Glutamatergic neuron (in vitro differentiated cells): ENCODE measurements at regions not wholly inside any gene's neighbourhood (a gene's known extent, or its start where the extent isn't known, plus 50 kb on each side); places are given as distances from the start of the nearest gene placed in this dataset.

Experiments
- DNase-seq: peaks from one replicate; pipeline ENCODE4 v3.0.0; 2022
- H3K27ac Mint-ChIP-seq: one replicate; pipeline ENCODE4 v1.8.0; 2020; ENCODE audit warnings: mild to moderate bottlenecking, mixed read lengths, inconsistent platforms; ENCODE audit not compliant: unreplicated experiment
- H3K27me3 Mint-ChIP-seq: one replicate; pipeline ENCODE4 v1.8.0; 2020; ENCODE audit warnings: mild to moderate bottlenecking, moderate library complexity, mixed read lengths, inconsistent platforms; ENCODE audit not compliant: unreplicated experiment
- H3K36me3 Mint-ChIP-seq: one replicate; pipeline ENCODE4 v1.8.0; 2020; ENCODE audit warnings: mild to moderate bottlenecking, mixed read lengths, inconsistent platforms; ENCODE audit not compliant: unreplicated experiment
- H3K4me1 Mint-ChIP-seq: one replicate; pipeline ENCODE4 v1.8.0; 2020; ENCODE audit warnings: mild to moderate bottlenecking, low read depth, mixed read lengths, inconsistent platforms; ENCODE audit not compliant: unreplicated experiment
- H3K4me3 Mint-ChIP-seq: one replicate; pipeline ENCODE4 v1.8.0; 2020; ENCODE audit warnings: mild to moderate bottlenecking, mixed read lengths, inconsistent platforms; ENCODE audit not compliant: unreplicated experiment
- H3K9me3 Mint-ChIP-seq: one replicate; pipeline ENCODE4 v1.8.0; 2020; ENCODE audit warnings: mild to moderate bottlenecking, moderate library complexity, mixed read lengths, inconsistent platforms; ENCODE audit not compliant: unreplicated experiment
- CTCF ChIP-seq: fragments of 200-600 bp; sonication (generic); IDR thresholded peaks from one replicate; pipeline ENCODE4 v1.5.0; 2021; ENCODE audit not compliant: partially characterized antibody, unreplicated experiment

GRCh38 chr18:77329651-77330050, 80.0 kb downstream of the GALR1 start:
- DNase-seq = no peak
- Mint-ChIP-seq H3K4me3 (no peak overlapping the region), H3K27me3 (peaks cover 2% of the 10 kb centered on the region), H3K9me3 (peaks cover 5% of the 10 kb centered on the region), H3K27ac (no peak overlapping the region), H3K36me3 (peaks cover 10% of the 10 kb centered on the region), H3K4me1 (no peaks in the 10 kb centered on the region)
- no peak for TF ChIP-seq CTCF

GRCh38 chr18:77334876-77335275, 85.2 kb downstream of the GALR1 start:
- no peak for TF ChIP-seq CTCF
- peaks cover 8% of the 10 kb centered on the region for H3K36me3 Mint-ChIP-seq
- no peak overlapping the region for H3K4me3 Mint-ChIP-seq
- H3K9me3 Mint-ChIP-seq = peaks cover 6% of the 10 kb centered on the region
- peaks cover 2% of the 10 kb centered on the region for H3K27me3 Mint-ChIP-seq
- H3K27ac Mint-ChIP-seq = no peak overlapping the region
- no peak for DNase-seq
- peaks cover 6% of the 10 kb centered on the region for H3K4me1 Mint-ChIP-seq

- peaks cover 11% of the 10 kb centered on the region for H3K9me3 Mint-ChIP-seq
- no peak for TF ChIP-seq CTCF
Measured at GRCh38 chr18:77337604-77338003, 88.0 kb downstream of the GALR1 start.

GRCh38 chr18:77339093-77339492, 89.4 kb downstream of the GALR1 start:
- H3K4me1 Mint-ChIP-seq = peaks cover 14% of the 10 kb centered on the region
- peaks cover 5% of the 10 kb centered on the region for H3K27me3 Mint-ChIP-seq
- H3K36me3 Mint-ChIP-seq = peaks cover 12% of the 10 kb centered on the region
- no peak overlapping the region for H3K4me3 Mint-ChIP-seq
- no peak overlapping the region for H3K27ac Mint-ChIP-seq
- peaks cover 12% of the 10 kb centered on the region for H3K9me3 Mint-ChIP-seq
- TF ChIP-seq CTCF = no peak
- DNase-seq = no peak

More at GRCh38 chr18:77337604-77338003, 88.0 kb downstream of the GALR1 start:
- H3K36me3 Mint-ChIP-seq = peaks cover 12% of the 10 kb centered on the region
- no peak overlapping the region for H3K4me3 Mint-ChIP-seq
- peaks cover 7% of the 10 kb centered on the region for H3K27me3 Mint-ChIP-seq
- H3K27ac Mint-ChIP-seq = no peak overlapping the region
- DNase-seq = no peak
- peaks cover 14% of the 10 kb centered on the region for H3K4me1 Mint-ChIP-seq

GRCh38 chr18:77339623-77340022, 90.0 kb downstream of the GALR1 start:
- Mint-ChIP-seq H3K27ac (no peak overlapping the region), H3K4me1 (peaks cover 16% of the 10 kb centered on the region), H3K4me3 (no peak overlapping the region), H3K36me3 (peaks cover 12% of the 10 kb centered on the region), H3K27me3 (peaks cover 5% of the 10 kb centered on the region), H3K9me3 (peaks cover 12% of the 10 kb centered on the region)
- no peak for TF ChIP-seq CTCF
- DNase-seq = no peak
